D341Med (cell line): ENCODE measurements at regions not wholly inside any gene's neighbourhood (a gene's known extent, or its start where the extent isn't known, plus 50 kb on each side); places are given as distances from the start of the nearest gene placed in this dataset.
"Not testable (repeated sequence)": the region's sequence is repeated elsewhere in the genome, so short reads cannot be mapped to it uniquely, and the experiment has no call there.

Experiments used
- DNase-seq: peaks from one replicate; pipeline ENCODE4 v3.0.0; 2012; ENCODE audit warnings: low spot score

DNA sequence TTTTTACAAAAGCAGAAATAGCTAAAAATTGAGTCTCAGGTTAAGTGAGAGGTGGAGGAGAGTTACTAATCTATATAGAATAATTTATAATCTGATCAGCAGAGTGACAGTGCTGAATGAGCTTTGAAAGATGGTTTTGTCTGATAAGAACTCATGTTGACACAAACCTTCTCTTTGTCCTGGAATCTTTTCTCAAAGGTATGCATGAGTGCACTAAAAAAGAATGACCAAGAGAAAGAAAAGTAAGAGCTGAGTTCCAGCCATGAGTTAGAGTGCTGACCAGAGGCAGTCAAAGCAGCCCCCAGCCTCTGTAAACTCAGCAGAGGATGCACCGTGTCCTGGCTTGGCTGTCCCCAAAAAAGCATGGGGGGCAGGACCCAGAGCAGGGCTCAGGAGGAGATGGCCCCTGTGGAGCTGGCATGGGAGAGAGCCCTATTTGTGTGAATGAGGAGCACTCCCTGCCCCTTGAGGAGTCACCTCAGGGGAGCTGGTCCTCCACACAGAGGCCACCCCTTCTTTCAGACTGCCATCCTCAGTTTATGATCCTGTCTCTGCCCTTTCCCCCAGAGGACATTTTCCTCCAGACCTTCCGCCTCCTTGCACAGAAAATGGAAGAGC, 129.8 kb downstream of the SEC23A start:
- no peak for DNase-seq

GRCh38 chr14:38972511-38972910, 130.5 kb downstream of the SEC23A start:
- DNase-seq: no peak

DNA sequence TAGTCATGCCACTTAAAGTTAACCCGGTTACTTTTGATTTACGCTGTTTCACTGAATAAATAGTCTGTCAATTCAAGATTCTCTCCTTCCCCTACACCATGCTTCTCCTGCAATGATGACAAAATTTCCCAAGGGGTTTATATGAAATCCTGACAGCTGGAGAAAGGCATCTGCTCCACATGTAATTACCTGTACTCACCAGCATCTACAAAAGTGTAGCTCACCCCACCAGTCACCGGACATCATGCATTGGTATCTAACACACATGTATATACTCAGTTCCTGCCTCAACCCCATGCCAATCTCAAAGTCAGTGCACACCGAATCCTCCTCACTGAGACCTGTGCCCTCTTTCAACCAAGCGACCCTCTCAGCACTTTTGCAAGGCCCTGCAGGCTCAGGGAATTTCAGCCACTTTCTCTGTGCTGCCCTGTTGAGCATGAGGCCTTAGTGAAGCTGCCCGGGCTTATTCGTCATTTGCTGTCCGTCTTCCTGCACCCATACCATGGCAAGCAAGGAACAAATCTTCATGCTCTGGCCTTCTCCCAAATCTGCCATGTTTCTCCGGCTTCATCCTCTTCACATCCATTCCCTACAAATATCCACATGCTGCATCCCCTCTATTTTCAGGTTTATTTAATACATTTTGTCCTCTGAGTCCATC, 131.6 kb downstream of the SEC23A start:
- no peak for DNase-seq

DNA sequence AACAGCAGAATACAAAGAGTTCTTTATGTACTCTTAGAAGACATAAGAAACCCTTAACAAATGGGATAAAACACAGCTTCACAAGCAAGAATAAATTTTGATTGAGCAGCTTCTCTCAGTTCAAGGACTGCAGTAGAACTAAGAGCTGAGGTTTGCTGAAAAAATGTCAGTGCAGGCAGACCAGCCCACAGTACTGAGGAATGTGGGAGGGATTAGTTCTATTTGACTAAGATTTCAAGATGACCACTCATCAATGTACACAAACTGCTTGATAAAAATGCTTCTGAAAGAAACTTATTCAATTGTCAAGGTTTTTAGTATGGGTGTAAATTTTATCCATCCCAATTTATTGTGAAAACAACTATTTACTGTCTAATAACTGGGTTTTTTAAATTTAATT, 138.4 kb downstream of the SEC23A start:
- DNase-seq: no peak

GRCh38 chr14:38960946-38961531, 142.0 kb downstream of the SEC23A start:
- no peak for DNase-seq

- DNase-seq: no peak
Measured at GRCh38 chr14:38959021-38959420, 144.0 kb downstream of the SEC23A start.

DNA sequence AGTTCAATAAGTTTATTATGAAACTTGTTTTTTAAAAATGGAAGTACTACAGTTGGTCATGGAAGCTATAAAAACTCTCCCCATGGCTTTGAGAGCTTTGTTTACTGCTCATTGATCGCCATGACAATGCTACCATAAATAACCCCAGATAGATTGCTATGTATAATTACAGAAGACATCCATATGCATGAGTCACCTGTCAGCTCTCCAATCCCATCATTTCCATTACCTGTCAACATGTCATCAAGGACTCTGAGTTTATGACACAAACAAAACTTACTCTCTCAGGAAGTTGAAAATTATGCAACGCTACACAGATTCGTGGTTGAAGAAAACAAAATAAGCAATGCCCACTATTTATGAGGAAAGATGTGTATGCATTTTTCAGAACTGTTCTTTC, 144.4 kb downstream of the SEC23A start:
- no peak for DNase-seq

GRCh38 chr14:38951451-38951850, 151.6 kb downstream of the SEC23A start:
- DNase-seq: no peak

DNA sequence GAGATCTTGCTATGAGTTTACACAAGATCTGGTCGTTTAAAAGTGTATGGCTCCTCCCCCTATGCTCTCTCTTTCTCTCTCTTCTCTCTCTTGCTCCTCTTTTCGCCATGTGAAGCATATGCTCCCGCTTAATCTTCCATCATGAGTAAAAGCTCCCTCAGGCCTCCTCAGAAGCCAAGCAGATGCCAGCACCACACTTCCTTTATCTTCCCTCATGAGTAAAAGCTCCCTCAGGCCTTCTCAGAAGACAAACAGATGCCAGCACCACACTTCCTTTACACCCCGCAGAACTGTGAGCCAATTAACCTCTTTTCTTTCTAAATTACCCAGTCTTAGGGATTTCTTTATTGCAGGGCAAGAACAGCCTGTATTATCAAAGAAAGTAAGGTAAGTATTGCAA, 152.4 kb downstream of the SEC23A start:
- no peak for DNase-seq

- DNase-seq: no peak
Measured at GRCh38 chr14:38948576-38948975, 154.5 kb downstream of the SEC23A start.

- DNase-seq: no peak
Measured at GRCh38 chr14:38948171-38948570, 154.9 kb downstream of the SEC23A start.

DNA sequence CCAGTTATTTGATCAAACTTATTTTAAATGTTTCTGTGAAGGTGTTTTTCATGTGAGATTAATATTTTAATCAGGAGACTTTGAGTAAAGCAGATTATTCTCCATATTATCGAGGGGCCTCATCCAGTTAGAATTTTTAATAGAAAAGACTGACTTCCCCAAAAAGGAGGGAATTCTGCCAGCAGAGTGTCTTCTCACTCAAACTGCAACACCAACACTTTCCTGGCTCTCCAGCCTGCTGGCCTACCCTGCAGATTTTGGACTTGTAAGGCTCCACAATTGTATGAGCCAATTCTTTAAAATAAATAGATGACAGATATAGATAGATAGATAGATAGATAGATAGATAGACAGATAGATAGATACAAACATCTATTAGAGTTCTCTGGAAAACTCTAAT, 155.7 kb downstream of the SEC23A start:
- DNase-seq: no peak

- DNase-seq: no peak
Measured at GRCh38 chr14:38944691-38945090, 158.3 kb downstream of the SEC23A start.

GRCh38 chr14:38941488-38941887, 161.5 kb downstream of the SEC23A start:
- no peak for DNase-seq

DNA sequence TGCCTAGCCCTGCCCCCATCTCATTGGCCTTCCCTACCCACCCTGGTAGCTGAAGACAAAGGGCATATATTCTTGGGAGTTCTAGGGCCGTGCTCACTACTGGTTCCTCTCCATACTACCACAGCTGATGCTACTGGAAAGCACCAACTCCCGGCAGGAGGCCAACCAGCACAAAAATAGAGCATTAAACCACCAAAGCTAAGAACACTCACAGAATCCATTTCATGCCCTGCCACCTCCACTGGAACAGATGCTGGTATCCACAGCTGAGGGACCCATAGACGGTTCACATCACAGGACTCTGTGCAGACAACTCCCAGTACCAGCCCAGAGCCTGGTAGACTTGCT, 170.4 kb downstream of the SEC23A start:
- DNase-seq: not testable (repeated sequence)

- DNase-seq: no peak
Measured at GRCh38 chr14:38931969-38932652, 170.9 kb downstream of the SEC23A start.

GRCh38 chr14:38930898-38931297, 172.1 kb downstream of the SEC23A start:
- DNase-seq: no peak

GRCh38 chr14:38930022-38930421, 173.0 kb downstream of the SEC23A start:
- DNase-seq: no peak

GRCh38 chr14:38929416-38929815, 173.6 kb downstream of the SEC23A start:
- no peak for DNase-seq

GRCh38 chr14:38921893-38922292, 181.1 kb downstream of the SEC23A start:
- not testable (repeated sequence) for DNase-seq

DNA sequence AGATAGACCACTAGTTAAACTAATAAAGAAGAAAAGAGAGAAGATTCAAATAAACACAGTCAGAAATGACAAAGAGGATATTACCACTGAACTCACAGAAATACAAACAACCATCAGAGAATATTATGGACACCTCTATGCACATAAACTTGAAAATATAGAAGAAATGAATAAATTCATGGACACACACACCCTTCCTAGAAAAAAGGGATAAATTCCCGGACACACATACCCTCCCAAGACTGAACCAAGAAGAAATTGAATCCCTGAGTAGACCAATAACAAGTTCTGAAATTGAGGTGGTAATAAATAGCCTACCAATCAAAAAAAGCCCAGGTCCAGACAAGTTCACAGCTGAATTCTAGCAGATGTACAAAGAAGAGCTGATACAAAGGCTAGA, 187.9 kb downstream of the SEC23A start:
- no peak for DNase-seq

DNA sequence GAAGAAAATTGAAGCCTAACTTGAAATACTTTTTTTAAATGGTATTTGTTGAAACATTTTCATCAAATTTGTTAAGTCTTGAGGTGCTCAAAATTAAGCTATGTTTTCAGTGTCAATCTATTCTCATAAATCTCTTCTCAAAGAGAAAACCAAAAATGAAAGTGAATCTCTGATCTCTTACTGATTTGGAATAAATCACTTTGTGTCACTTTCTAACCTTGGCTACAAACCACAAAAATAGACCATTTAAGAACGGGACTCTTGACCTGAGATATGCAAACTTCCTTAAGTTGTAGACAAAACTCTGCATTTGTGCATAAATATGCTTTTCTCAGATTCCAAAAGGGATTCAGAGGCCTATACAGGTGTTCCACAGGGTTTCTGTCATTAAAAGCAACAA, 192.9 kb downstream of the SEC23A start:
- DNase-seq: no peak

- no peak for DNase-seq
Measured at GRCh38 chr14:38904959-38905358, 198.1 kb downstream of the SEC23A start.
